Smooth muscle cell of the brain vasculature (primary cell): ENCODE measurements at regions not wholly inside any gene's neighbourhood (a gene's known extent, or its start where the extent isn't known, plus 50 kb on each side); places are given as distances from the start of the nearest gene placed in this dataset.
"Not testable (repeated sequence)": the region's sequence is repeated elsewhere in the genome, so short reads cannot be mapped to it uniquely, and the experiment has no call there.

Experiments
- DNase-seq: peaks from one replicate; pipeline ENCODE4 v3.0.0-alpha.2; 2012; ENCODE audit warnings: low read depth, low spot score

GRCh38 chr3:70501561-70501960 lies 189.1 kb upstream of the MDFIC2 start:
- DNase-seq = no peak

- no peak for DNase-seq
Observed at GRCh38 chr3:70488816-70489215, 176.4 kb upstream of the MDFIC2 start.

GRCh38 chr3:70488131-70488530 lies 175.7 kb upstream of the MDFIC2 start:
- no peak for DNase-seq

- DNase-seq = no peak
Observed at GRCh38 chr3:70486414-70487017, 174.1 kb upstream of the MDFIC2 start.

GRCh38 chr3:70476174-70476573 lies 163.7 kb upstream of the MDFIC2 start:
- no peak for DNase-seq

GRCh38 chr3:70471464-70472342 lies 159.3 kb upstream of the MDFIC2 start:
- DNase-seq = no peak

- DNase-seq = no peak
Observed at GRCh38 chr3:70466096-70466495, 153.7 kb upstream of the MDFIC2 start.

- DNase-seq = no peak
Observed at GRCh38 chr3:70464876-70465275, 152.4 kb upstream of the MDFIC2 start.

- no peak for DNase-seq
Observed at GRCh38 chr3:70464465-70464864, 152.0 kb upstream of the MDFIC2 start.

- not testable (repeated sequence) for DNase-seq
Observed at GRCh38 chr3:70450220-70450619, 137.8 kb upstream of the MDFIC2 start.

GRCh38 chr3:70435422-70435821 lies 123.0 kb upstream of the MDFIC2 start:
- DNase-seq = not testable (repeated sequence)

- DNase-seq = no peak
Observed at GRCh38 chr3:70433091-70433490, 120.7 kb upstream of the MDFIC2 start.

GRCh38 chr3:70431911-70432310 lies 119.5 kb upstream of the MDFIC2 start:
- DNase-seq = no peak

GRCh38 chr3:70426071-70426470 lies 113.6 kb upstream of the MDFIC2 start:
- no peak for DNase-seq

GRCh38 chr3:70421506-70421905 lies 109.1 kb upstream of the MDFIC2 start:
- DNase-seq = no peak

- DNase-seq = no peak
Observed at GRCh38 chr3:70409018-70409417, 96.6 kb upstream of the MDFIC2 start.

- DNase-seq = no peak
Observed at GRCh38 chr3:70400194-70400593, 87.8 kb upstream of the MDFIC2 start.

- no peak for DNase-seq
Observed at GRCh38 chr3:70393881-70394612, 81.6 kb upstream of the MDFIC2 start.

GRCh38 chr3:70392227-70392626 lies 79.8 kb upstream of the MDFIC2 start:
- DNase-seq = no peak

- DNase-seq = no peak
Observed at GRCh38 chr3:70387889-70388288, 75.5 kb upstream of the MDFIC2 start.

- no peak for DNase-seq
Observed at GRCh38 chr3:70386846-70387245, 74.4 kb upstream of the MDFIC2 start.

- DNase-seq = no peak
Observed at GRCh38 chr3:70386043-70386442, 73.6 kb upstream of the MDFIC2 start.
